HCT116 (cell line): ENCODE measurements at regions not wholly inside any gene's neighbourhood (a gene's known extent, or its start where the extent isn't known, plus 50 kb on each side); places are given as distances from the start of the nearest gene placed in this dataset.

Experiments used
- ATAC-seq: fragments of 200-7000 bp; cut with Tn5 transposase; 2 replicates; pipeline ENCODE4 v1.9.1; 2020; ENCODE audit warnings: mild to moderate bottlenecking, moderate library complexity
- BruUV-seq: library from RNA; stranded (reverse); fragments of 400-500 nt; replicated peaks from 2 replicates; lab custom pipeline; 2021; lab: Mats Ljungman, UMichigan
- CTCF ChIA-PET: fragments of 300-600 bp; sonication (Branson Sonifier 250); formaldehyde crosslinking; loops from one replicate; lab custom pipeline; 2021; ENCODE audit warnings: antibody characterized with exemption; lab: Charles Lee
- POLR2A ChIA-PET: fragments of 300-600, 350-600 bp; sonication (Branson Sonifier 250); formaldehyde crosslinking; loops from one replicate; lab custom pipeline; 2021; ENCODE audit warnings: antibody characterized with exemption; lab: Charles Lee
- RAD21 ChIA-PET, 2 experiments: fragments of 300-600 bp; sonication (Branson Sonifier 250); formaldehyde crosslinking; loops; one replicate each; lab custom pipeline; 2023; ENCODE audit warnings: low total read pairs in 2 of 2; ENCODE audit not compliant: uncharacterized antibody in 2 of 2, unreplicated experiment in 2 of 2, low non-redundant PET in 1 of 2; lab: Charles Lee
- DNase-seq: peaks from one replicate; pipeline ENCODE4 v3.0.0-alpha.2; 2010; ENCODE audit warnings: low read depth, low spot score
- H2AFZ ChIP-seq: fragments of 200-600 bp; shearing (Covaris generic), sonication (generic); 2 replicates; pipeline ENCODE4 v1.6.1; 2017; ENCODE audit warnings: low read depth, mixed run types, mixed read lengths, antibody characterized with exemption, low read length; ENCODE audit not compliant: poor library complexity, severe bottlenecking
- H3K27ac ChIP-seq: 2 replicates; pipeline ENCODE4 v1.5.1; 2012; ENCODE audit warnings: low read depth, low read length
- H3K27me3 ChIP-seq: fragments of 200-600 bp; sonication (generic); 2 replicates; pipeline ENCODE4 v1.6.1; 2016; ENCODE audit warnings: mixed run types, low read length, mixed read lengths; ENCODE audit not compliant: insufficient read depth
- H3K36me3 ChIP-seq, 2 experiments: fragments of 200-500 bp in 1 of 2; fragments of 200-600 bp in 1 of 2; sonication (Bioruptor generic) in 1 of 2; sonication (generic) in 1 of 2; 2 replicates each; pipeline versions ENCODE4 v1.5.1 to v1.6.1; 2014 to 2016; ENCODE audit warnings: low read length in 2 of 2, inconsistent platforms in 1 of 2, mixed read lengths in 1 of 2, mixed run types in 1 of 2; ENCODE audit not compliant: insufficient read depth in 2 of 2, control insufficient read depth in 1 of 2
- H3K4me1 ChIP-seq, 2 experiments: fragments of 200-600 bp in 1 of 2; sonication (generic) in 1 of 2; 2 replicates each; pipeline versions ENCODE4 v1.5.1 to v1.6.1; 2012 to 2017; ENCODE audit warnings: low read length in 2 of 2, inconsistent platforms in 1 of 2, mild to moderate bottlenecking in 1 of 2, mixed read lengths in 1 of 2, mixed run types in 1 of 2, moderate library complexity in 1 of 2; ENCODE audit not compliant: insufficient read depth in 2 of 2, control insufficient read depth in 1 of 2
- H3K4me2 ChIP-seq: fragments of 200-600 bp; sonication (generic); 2 replicates; pipeline ENCODE4 v1.6.1; 2017; ENCODE audit warnings: mixed run types, low read length, mixed read lengths
- H3K4me3 ChIP-seq, 2 experiments: fragments of 200-600 bp in 1 of 2; sonication (generic) in 1 of 2; replicated peaks in 1 of 2; 2 replicates each; pipeline ENCODE4 v1.5.1; 2011 to 2016; ENCODE audit warnings: low read length in 2 of 2, control low read depth in 1 of 2, low read depth in 1 of 2, mild to moderate bottlenecking in 1 of 2, mixed read lengths in 1 of 2, mixed run types in 1 of 2
- H3K79me2 ChIP-seq: fragments of 200-600 bp; sonication (generic); 2 replicates; pipeline ENCODE4 v1.6.1; 2017; ENCODE audit warnings: mild to moderate bottlenecking, mixed run types, low read length, moderate library complexity, mixed read lengths; ENCODE audit not compliant: insufficient read depth
- H3K9ac ChIP-seq: fragments of 200-600 bp; sonication (generic); 2 replicates; pipeline ENCODE4 v1.6.1; 2016; ENCODE audit warnings: low read length, mixed read lengths
- H3K9me2 ChIP-seq: fragments of 200-600 bp; sonication (generic), shearing (Covaris generic); 2 replicates; pipeline ENCODE4 v1.6.1; 2017; ENCODE audit warnings: mixed run types, mild to moderate bottlenecking, moderate library complexity; ENCODE audit not compliant: insufficient read depth
- H3K9me3 ChIP-seq, 2 experiments: fragments of 200-500 bp in 1 of 2; fragments of 200-600 bp in 1 of 2; sonication (Bioruptor generic) in 1 of 2; sonication (generic) in 1 of 2; 2 replicates each; pipeline ENCODE4 v1.6.1; 2014 to 2017; ENCODE audit warnings: low read length in 2 of 2, mixed read lengths in 2 of 2, inconsistent platforms in 1 of 2, low read depth in 1 of 2, mild to moderate bottlenecking in 1 of 2, mixed run types in 1 of 2, moderate library complexity in 1 of 2; ENCODE audit not compliant: control insufficient read depth in 1 of 2, insufficient read depth in 1 of 2
- H4K20me1 ChIP-seq: fragments of 200-600 bp; sonication (generic), shearing (Covaris generic); 2 replicates; pipeline ENCODE4 v1.6.1; 2017; ENCODE audit warnings: mixed run types, mild to moderate bottlenecking, moderate library complexity; ENCODE audit not compliant: insufficient read depth
- CTCF ChIP-seq, 3 experiments: fragments of 200-600 bp in 1 of 3; sonication (generic) in 1 of 3; IDR thresholded peaks in 2 of 3; conservative IDR thresholded peaks in 1 of 3; 2 replicates each; pipeline ENCODE4 v1.5.1; 2012 to 2017; ENCODE audit warnings: low read depth in 2 of 3, low read length in 2 of 3, antibody characterized with exemption in 1 of 3, borderline replicate concordance in 1 of 3, control low read depth in 1 of 3, mild to moderate bottlenecking in 1 of 3, mixed read lengths in 1 of 3, mixed run types in 1 of 3, moderate library complexity in 1 of 3; ENCODE audit not compliant: insufficient read depth in 1 of 3
- ELF1 ChIP-seq: IDR thresholded peaks from 2 replicates; pipeline ENCODE4 v1.6.1; 2012; ENCODE audit warnings: low read depth, borderline replicate concordance
- EZH2phosphoT487 ChIP-seq: fragments of 200-600 bp; IDR thresholded peaks from 2 replicates; pipeline ENCODE4 v1.6.1; 2018; ENCODE audit warnings: antibody characterized with exemption, borderline replicate concordance
- FOSL1 ChIP-seq: IDR thresholded peaks from 2 replicates; pipeline ENCODE4 v1.6.1; 2012; ENCODE audit warnings: low read depth
- MAX ChIP-seq: IDR thresholded peaks from 2 replicates; pipeline ENCODE4 v1.6.1; 2012
- POLR2AphosphoS5 ChIP-seq: IDR thresholded peaks from 2 replicates; pipeline ENCODE4 v1.6.1; 2011; ENCODE audit warnings: mild to moderate bottlenecking, low read depth, low read length, moderate library complexity
- REST ChIP-seq: IDR thresholded peaks from 2 replicates; pipeline ENCODE4 v1.6.1; 2012; ENCODE audit warnings: low read depth
- SIN3A ChIP-seq: IDR thresholded peaks from 2 replicates; pipeline ENCODE4 v1.6.1; 2012; ENCODE audit warnings: low read depth
- TCF7L2 ChIP-seq: IDR thresholded peaks from 2 replicates; pipeline ENCODE4 v1.7.0; 2011; ENCODE audit warnings: borderline replicate concordance, inconsistent platforms; ENCODE audit not compliant: insufficient read depth, insufficient read length; ENCODE audit errors: extremely low read depth
- ZFX ChIP-seq: fragments of 450-650 bp; IDR thresholded peaks from 2 replicates; pipeline ENCODE4 v1.6.1; 2017
- ZNF274 ChIP-seq: fragments of 200-500 bp; sonication (Bioruptor generic); IDR thresholded peaks from 2 replicates; pipeline ENCODE4 v1.6.1; 2014; ENCODE audit warnings: mild to moderate bottlenecking, low read depth, low read length, inconsistent platforms
- intact Hi-C: fragments of 100-400 bp; cut with micrococcal nuclease; formaldehyde crosslinking; loops from 2 replicates; pipeline ENCODE4 v1.10.0; 2022

- Histone ChIP-seq H3K9me3 (peaks cover 3 to 18% of the 10 kb centered on the region in 2 experiments; a peak in 2 of 4 replicates), H3K9me2 (no peaks in the 10 kb centered on the region), H3K4me3 (no peak overlapping the region), H3K27me3 (no peaks in the 10 kb centered on the region), H3K4me2 (no peak overlapping the region), H3K79me2 (no peaks in the 10 kb centered on the region), H3K27ac (no peak overlapping the region), H3K36me3 (no peaks in the 10 kb centered on the region), H4K20me1 (no peaks in the 10 kb centered on the region), H3K9ac (no peak overlapping the region), H3K4me1 (no peaks in the 10 kb centered on the region), H2AFZ (no peak overlapping the region)
- POLR2A ChIA-PET, result no interaction called here
- no TSS peak for BruUV-seq
- RAD21 ChIA-PET, result no interaction called here
- intact Hi-C loops, result no loop called here
- DNase-seq, result no peak
- TF ChIP-seq CTCF (IDR thresholded peaks at IDR 0.05 in 2 of 3, conservative IDR thresholded peaks at IDR 0.05 in 1 of 3; ENCODE audit: borderline replicate concordance in 1 of 3, insufficient read depth in 1 of 3, low read depth in 2 of 3, low read length in 2 of 3) (no peak), ZNF274 (no peak), ELF1 (no peak), MAX (no peak)
- CTCF ChIA-PET, result no interaction called here
- ATAC-seq, result no peak
Observed at GRCh38 chr15:48052946-48053345, 67.8 kb upstream of the SLC24A5 start.

- RAD21 ChIA-PET, result no interaction called here
- no peaks in the 10 kb centered on the region for H3K4me1 ChIP-seq
- H3K9me2 ChIP-seq, result no peaks in the 10 kb centered on the region
- no peaks in the 10 kb centered on the region for H3K79me2 ChIP-seq
- no peaks in the 10 kb centered on the region; a peak in 1 of 4 replicates for H3K9me3 ChIP-seq
- CTCF ChIA-PET, result no interaction called here
- no peak overlapping the region for H2AFZ ChIP-seq
- H4K20me1 ChIP-seq, result no peaks in the 10 kb centered on the region
- no peak for DNase-seq
- no peak overlapping the region for H3K9ac ChIP-seq
- no peak for ATAC-seq
- no peaks in the 10 kb centered on the region for H3K36me3 ChIP-seq
- no peaks in the 10 kb centered on the region for H3K27me3 ChIP-seq
- intact Hi-C loops, result no loop called here
- H3K4me3 ChIP-seq, result no peak overlapping the region
- no peak overlapping the region for H3K27ac ChIP-seq
- POLR2A ChIA-PET, result no interaction called here
- H3K4me2 ChIP-seq, result no peak overlapping the region
- no TSS peak for BruUV-seq
- TF ChIP-seq POLR2AphosphoS5 (no peak), TCF7L2 (no peak), REST (no peak), MAX (no peak), SIN3A (no peak), FOSL1 (no peak), ZFX (no peak), EZH2phosphoT487 (no peak), CTCF (IDR thresholded peaks at IDR 0.05 in 2 of 3, conservative IDR thresholded peaks at IDR 0.05 in 1 of 3; ENCODE audit: borderline replicate concordance in 1 of 3, insufficient read depth in 1 of 3, low read depth in 2 of 3, low read length in 2 of 3) (no peak)
Observed at GRCh38 chr15:48058371-48058770, 62.4 kb upstream of the SLC24A5 start.
